Activated CD8-positive, alpha-beta memory T cell treated with anti-CD3 and anti-CD28 coated beads for 4 hours (primary cell): ENCODE measurements at regions not wholly inside any gene's neighbourhood (a gene's known extent, or its start where the extent isn't known, plus 50 kb on each side); places are given as distances from the start of the nearest gene placed in this dataset.
"Not testable (repeated sequence)": the region's sequence is repeated elsewhere in the genome, so short reads cannot be mapped to it uniquely, and the experiment has no call there.

Experiments
- DNase-seq, 2 donors: peaks; one replicate each; pipeline ENCODE4 v3.0.0-alpha.2; 2020; ENCODE audit warnings: low read depth in 2 of 2

- DNase-seq = no peak
Observed at GRCh38 chr10:81570878-81571794, 303.9 kb upstream of the NRG3 start.

- no peak for DNase-seq
Observed at GRCh38 chr10:81575036-81575435, 300.0 kb upstream of the NRG3 start.

GRCh38 chr10:81576336-81576735 lies 298.7 kb upstream of the NRG3 start:
- no peak for DNase-seq

GRCh38 chr10:81594991-81595390 lies 280.0 kb upstream of the NRG3 start:
- DNase-seq = no peak

- no peak for DNase-seq
Observed at GRCh38 chr10:81600185-81600584, 274.8 kb upstream of the NRG3 start.

- no peak for DNase-seq
Observed at GRCh38 chr10:81603106-81603620, 271.8 kb upstream of the NRG3 start.

GRCh38 chr10:81644485-81644884 lies 230.5 kb upstream of the NRG3 start:
- DNase-seq = not testable (repeated sequence)

- DNase-seq = no peak
Observed at GRCh38 chr10:81655986-81656385, 219.0 kb upstream of the NRG3 start.

GRCh38 chr10:81662837-81663236 lies 212.2 kb upstream of the NRG3 start:
- DNase-seq = no peak

GRCh38 chr10:81664800-81665199 lies 210.2 kb upstream of the NRG3 start:
- not testable (repeated sequence) for DNase-seq

GRCh38 chr10:81674941-81675340 lies 200.1 kb upstream of the NRG3 start:
- no peak for DNase-seq

GRCh38 chr10:81679291-81679690 lies 195.7 kb upstream of the NRG3 start:
- DNase-seq = no peak

- DNase-seq = no peak
Observed at GRCh38 chr10:81680359-81680758, 194.6 kb upstream of the NRG3 start.

GRCh38 chr10:81688459-81688858 lies 186.5 kb upstream of the NRG3 start:
- DNase-seq = no peak

GRCh38 chr10:81696609-81697388 lies 178.2 kb upstream of the NRG3 start:
- no peak for DNase-seq

- no peak for DNase-seq
Observed at GRCh38 chr10:81704596-81704995, 170.4 kb upstream of the NRG3 start.

GRCh38 chr10:81708416-81708815 lies 166.6 kb upstream of the NRG3 start:
- DNase-seq = no peak

- no peak for DNase-seq
Observed at GRCh38 chr10:81708929-81709328, 166.1 kb upstream of the NRG3 start.

- DNase-seq = no peak
Observed at GRCh38 chr10:81722399-81722798, 152.6 kb upstream of the NRG3 start.

GRCh38 chr10:81724431-81724830 lies 150.6 kb upstream of the NRG3 start:
- no peak for DNase-seq

- no peak for DNase-seq
Observed at GRCh38 chr10:81725851-81726250, 149.1 kb upstream of the NRG3 start.

- no peak for DNase-seq
Observed at GRCh38 chr10:81728692-81729091, 146.3 kb upstream of the NRG3 start.

GRCh38 chr10:81730891-81731290 lies 144.1 kb upstream of the NRG3 start:
- DNase-seq = no peak
